ENCODE measurements at regions not wholly inside any gene's neighbourhood (a gene's known extent, or its start where the extent isn't known, plus 50 kb on each side); places are given as distances from the start of the nearest gene placed in this dataset.

DNA sequence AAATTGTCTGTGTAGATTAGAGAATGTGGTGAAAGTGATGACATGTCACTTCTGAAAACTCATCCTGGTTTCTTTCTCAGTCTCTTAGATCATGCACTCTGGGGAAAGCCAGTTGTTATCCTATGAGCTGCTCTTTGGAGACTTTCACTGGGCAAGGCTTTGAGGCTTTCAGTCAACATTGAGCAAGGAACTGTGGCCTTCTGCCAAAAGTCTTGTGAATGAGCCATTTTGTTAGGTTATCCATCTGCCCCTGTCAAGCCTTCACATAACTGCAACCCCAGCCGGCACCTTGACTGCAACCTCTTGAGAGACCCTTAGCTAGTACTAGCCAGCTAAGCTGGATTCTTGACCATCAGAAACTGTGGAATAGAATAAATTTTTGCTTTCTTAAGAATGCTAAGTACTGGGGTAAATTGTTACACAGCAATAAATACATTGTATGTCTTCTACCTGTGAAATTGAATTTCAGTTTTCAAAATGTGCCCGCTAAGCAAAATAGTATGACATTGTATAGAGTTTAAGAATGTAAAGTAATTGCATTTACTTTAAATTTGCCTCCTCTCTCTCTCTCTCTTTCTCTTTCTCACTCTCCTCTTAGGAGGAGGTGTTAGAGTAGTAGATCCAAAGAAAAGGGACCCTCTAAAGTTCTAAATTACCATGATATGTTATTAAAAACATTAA, 1273.0 kb downstream of the RAPGEF2 start:
- no peak overlapping the region for H3K4me2 ChIP-seq (ENCODE audit: insufficient read depth, low read length)
- no peaks in the 10 kb centered on the region for H3K79me2 ChIP-seq (ENCODE audit: insufficient read depth, low read length)
- no peaks in the 10 kb centered on the region for H3K36me3 ChIP-seq (ENCODE audit: insufficient read depth, low read length)
- H2AFZ ChIP-seq (ENCODE audit: low read depth, low read length): no peak overlapping the region
- H3K9ac ChIP-seq (ENCODE audit: low read depth, low read length): no peak overlapping the region
- DNase-seq (no peak), ATAC-seq (ENCODE audit: insufficient read depth, low read depth) (no peak)
- H3K9me3 ChIP-seq (ENCODE audit: insufficient read depth, low read length, severe bottlenecking): no peaks in the 10 kb centered on the region
- no peaks in the 10 kb centered on the region for H3K27me3 ChIP-seq (ENCODE audit: insufficient read depth, low read length, poor library complexity)
- no peak overlapping the region for H3K4me3 ChIP-seq (ENCODE audit: low read depth in 1 of 2, low read length in 2 of 2)
- H3K4me1 ChIP-seq (ENCODE audit: insufficient read depth, low read length): no peaks in the 10 kb centered on the region
- no peaks in the 10 kb centered on the region for H4K20me1 ChIP-seq (ENCODE audit: insufficient read depth, low read length)
- TF ChIP-seq, protein P1, sequence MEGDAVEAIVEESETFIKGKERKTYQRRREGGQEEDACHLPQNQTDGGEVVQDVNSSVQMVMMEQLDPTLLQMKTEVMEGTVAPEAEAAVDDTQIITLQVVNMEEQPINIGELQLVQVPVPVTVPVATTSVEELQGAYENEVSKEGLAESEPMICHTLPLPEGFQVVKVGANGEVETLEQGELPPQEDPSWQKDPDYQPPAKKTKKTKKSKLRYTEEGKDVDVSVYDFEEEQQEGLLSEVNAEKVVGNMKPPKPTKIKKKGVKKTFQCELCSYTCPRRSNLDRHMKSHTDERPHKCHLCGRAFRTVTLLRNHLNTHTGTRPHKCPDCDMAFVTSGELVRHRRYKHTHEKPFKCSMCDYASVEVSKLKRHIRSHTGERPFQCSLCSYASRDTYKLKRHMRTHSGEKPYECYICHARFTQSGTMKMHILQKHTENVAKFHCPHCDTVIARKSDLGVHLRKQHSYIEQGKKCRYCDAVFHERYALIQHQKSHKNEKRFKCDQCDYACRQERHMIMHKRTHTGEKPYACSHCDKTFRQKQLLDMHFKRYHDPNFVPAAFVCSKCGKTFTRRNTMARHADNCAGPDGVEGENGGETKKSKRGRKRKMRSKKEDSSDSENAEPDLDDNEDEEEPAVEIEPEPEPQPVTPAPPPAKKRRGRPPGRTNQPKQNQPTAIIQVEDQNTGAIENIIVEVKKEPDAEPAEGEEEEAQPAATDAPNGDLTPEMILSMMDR (IDR thresholded peaks at IDR 0.05; ENCODE audit: borderline replicate concordance, extremely low read depth, low read length, poor library complexity, severe bottlenecking): no peak
- TF ChIP-seq EZH2 (IDR thresholded peaks at IDR 0.05; ENCODE audit: borderline replicate concordance, low read depth, low read length, severe bottlenecking): no peak
- H3K27ac ChIP-seq (ENCODE audit: low read length): no peak overlapping the region

DNA sequence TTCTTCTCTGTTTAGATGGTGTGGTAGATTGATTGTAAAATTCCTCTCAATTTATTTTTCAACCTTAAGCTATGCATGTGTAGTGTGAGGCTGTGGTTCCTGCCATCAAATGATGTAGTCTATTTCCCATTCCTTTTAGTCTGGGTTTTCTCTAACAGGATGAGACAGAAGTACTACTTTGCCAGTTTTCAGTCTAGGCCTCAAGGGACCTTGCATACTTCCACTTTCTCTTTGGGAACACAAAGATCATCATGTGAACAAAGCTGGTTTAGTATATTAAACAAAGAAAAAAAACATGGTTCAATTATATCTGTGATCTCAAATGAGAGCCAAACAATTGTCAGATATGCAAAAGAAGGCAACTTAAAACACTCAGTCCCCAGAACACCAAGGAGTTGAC, 1284.0 kb downstream of the RAPGEF2 start:
- Histone ChIP-seq H3K4me2 (ENCODE audit: insufficient read depth, low read length) (no peak overlapping the region), H3K9ac (ENCODE audit: low read depth, low read length) (no peak overlapping the region), H3K27ac (ENCODE audit: low read length) (no peak overlapping the region), H3K9me3 (ENCODE audit: insufficient read depth, low read length, severe bottlenecking) (peaks cover 19% of the 10 kb centered on the region), H3K4me3 (ENCODE audit: low read depth in 1 of 2, low read length in 2 of 2) (no peak overlapping the region), H4K20me1 (ENCODE audit: insufficient read depth, low read length) (no peaks in the 10 kb centered on the region), H3K79me2 (ENCODE audit: insufficient read depth, low read length) (no peaks in the 10 kb centered on the region), H3K36me3 (ENCODE audit: insufficient read depth, low read length) (no peaks in the 10 kb centered on the region), H2AFZ (ENCODE audit: low read depth, low read length) (no peak overlapping the region), H3K4me1 (ENCODE audit: insufficient read depth, low read length) (no peaks in the 10 kb centered on the region), H3K27me3 (ENCODE audit: insufficient read depth, low read length, poor library complexity) (no peaks in the 10 kb centered on the region)
- no peak for ATAC-seq (ENCODE audit: insufficient read depth, low read depth)
- DNase-seq: no peak
- no peak for TF ChIP-seq EZH2 (IDR thresholded peaks at IDR 0.05; ENCODE audit: borderline replicate concordance, low read depth, low read length, severe bottlenecking)
- TF ChIP-seq, protein P1 (IDR thresholded peaks at IDR 0.05; ENCODE audit: borderline replicate concordance, extremely low read depth, low read length, poor library complexity, severe bottlenecking): no peak

DNA sequence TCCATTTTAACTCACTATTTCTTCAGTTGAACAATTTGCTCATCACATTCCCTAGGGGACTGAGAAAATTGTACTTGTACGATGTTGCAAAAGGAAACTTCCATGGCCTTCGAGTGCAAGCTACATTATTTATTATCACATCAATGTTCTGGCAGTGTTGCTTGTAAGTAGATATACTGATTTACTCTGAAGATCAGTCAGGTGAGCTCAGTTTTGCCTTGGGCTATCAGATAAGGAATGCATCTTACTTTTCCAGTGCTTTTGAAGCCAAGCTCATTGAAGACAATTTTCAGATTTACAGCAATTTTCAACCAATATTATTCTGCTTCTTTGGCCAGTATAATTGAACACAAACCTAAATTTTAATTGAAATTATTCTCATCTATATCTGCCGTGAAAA, 1296.9 kb downstream of the RAPGEF2 start:
- Histone ChIP-seq H4K20me1 (ENCODE audit: insufficient read depth, low read length) (no peaks in the 10 kb centered on the region), H3K4me1 (ENCODE audit: insufficient read depth, low read length) (no peaks in the 10 kb centered on the region), H3K27ac (ENCODE audit: low read length) (no peak overlapping the region), H3K27me3 (ENCODE audit: insufficient read depth, low read length, poor library complexity) (no peaks in the 10 kb centered on the region), H3K4me2 (ENCODE audit: insufficient read depth, low read length) (no peak overlapping the region), H3K79me2 (ENCODE audit: insufficient read depth, low read length) (no peaks in the 10 kb centered on the region), H3K4me3 (ENCODE audit: low read depth in 1 of 2, low read length in 2 of 2) (no peak overlapping the region), H3K36me3 (ENCODE audit: insufficient read depth, low read length) (no peaks in the 10 kb centered on the region), H3K9ac (ENCODE audit: low read depth, low read length) (no peak overlapping the region), H2AFZ (ENCODE audit: low read depth, low read length) (no peak overlapping the region), H3K9me3 (ENCODE audit: insufficient read depth, low read length, severe bottlenecking) (no peaks in the 10 kb centered on the region)
- no peak for ATAC-seq (ENCODE audit: insufficient read depth, low read depth)
- DNase-seq: no peak
- no peak for TF ChIP-seq EZH2 (IDR thresholded peaks at IDR 0.05; ENCODE audit: borderline replicate concordance, low read depth, low read length, severe bottlenecking)
- TF ChIP-seq, protein P1 (IDR thresholded peaks at IDR 0.05; ENCODE audit: borderline replicate concordance, extremely low read depth, low read length, poor library complexity, severe bottlenecking): no peak
